Activated T-helper 9 cell treated with anti-CD3 and anti-CD28 coated beads, Interleukin-2, amount 50 U/mL, for 16 hours (primary cell): ENCODE measurements at regions not wholly inside any gene's neighbourhood (a gene's known extent, or its start where the extent isn't known, plus 50 kb on each side); places are given as distances from the start of the nearest gene placed in this dataset.

Experiments
- DNase-seq: peaks from one replicate; pipeline ENCODE4 v3.0.0-alpha.2; 2020; ENCODE audit warnings: low read depth

DNA sequence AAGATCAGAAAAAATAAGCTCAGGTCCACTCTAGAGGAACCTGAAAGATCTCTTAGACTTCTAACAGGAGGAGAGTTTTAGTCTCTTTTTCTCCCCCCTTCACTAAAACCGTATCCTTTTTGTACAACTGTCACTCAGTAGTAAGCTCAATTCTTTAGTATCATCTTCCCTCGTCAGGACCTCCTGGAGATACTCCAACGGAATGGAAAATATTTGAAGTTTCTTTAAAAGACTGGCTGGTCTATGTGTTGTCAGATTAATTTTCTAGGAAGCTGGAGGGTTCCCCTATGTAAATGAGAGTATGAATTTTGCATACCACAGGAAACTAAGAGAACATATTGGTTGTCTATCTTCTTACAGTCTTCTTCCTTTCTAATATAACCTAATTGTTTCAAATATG lies 747.7 kb upstream of the CBLB start:
- no peak for DNase-seq

DNA sequence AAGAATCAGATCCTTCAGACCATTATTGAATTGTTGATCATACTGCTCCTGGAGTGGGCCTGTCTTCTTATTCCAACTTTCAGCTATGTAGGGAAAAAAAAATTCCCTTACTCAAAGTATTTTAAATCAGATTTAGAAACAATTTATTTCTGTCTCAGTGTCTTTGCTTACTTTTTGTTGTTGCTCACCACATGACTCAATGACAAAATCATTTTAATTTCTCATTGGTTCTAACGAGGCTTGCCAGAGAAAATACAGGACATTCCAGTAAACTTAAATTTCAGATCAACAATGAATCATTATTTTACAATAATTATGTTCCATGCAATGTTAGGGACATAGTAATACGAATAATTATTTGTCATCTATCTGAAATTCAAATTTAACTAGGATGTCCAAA lies 748.5 kb upstream of the CBLB start:
- no peak for DNase-seq

DNA sequence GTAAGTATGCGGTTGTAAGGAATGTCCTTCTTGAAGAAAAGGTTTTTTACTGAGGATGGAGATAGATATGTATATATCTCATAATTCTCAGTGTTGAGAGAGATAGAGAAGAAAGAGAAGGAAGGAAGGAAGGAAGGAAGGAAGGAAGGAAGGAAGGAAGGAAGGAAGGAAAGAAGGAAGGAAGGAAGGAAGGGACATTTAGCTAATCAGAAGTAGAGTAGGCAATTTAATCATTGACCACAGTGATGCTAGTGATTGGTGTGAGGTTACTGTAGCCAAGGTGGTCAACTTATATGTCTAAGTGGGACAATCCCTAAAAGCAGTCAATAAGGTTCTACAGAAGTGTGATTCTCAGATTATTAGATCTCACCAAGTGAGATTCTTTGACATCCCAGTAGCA lies 751.8 kb upstream of the CBLB start:
- no peak for DNase-seq

DNA sequence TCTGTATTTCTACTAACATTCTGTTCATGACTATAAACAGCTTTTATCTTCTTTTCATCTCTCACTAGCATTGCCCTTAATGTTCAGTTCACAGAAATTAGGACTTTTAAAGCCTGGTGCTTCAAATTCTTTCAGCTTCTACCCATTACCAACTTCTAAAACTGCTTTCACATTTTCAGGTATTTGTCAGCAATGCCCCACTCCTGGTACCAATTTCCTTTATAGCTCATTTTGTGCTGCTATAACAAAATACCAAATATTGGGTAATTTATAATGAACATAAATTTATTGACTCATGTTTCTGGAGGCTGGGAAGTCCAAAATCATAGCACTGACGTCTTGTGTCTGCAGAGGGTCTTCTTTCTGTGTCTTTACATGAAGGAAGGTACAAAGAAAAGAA lies 753.1 kb upstream of the CCDC54 start:
- DNase-seq, result no peak

DNA sequence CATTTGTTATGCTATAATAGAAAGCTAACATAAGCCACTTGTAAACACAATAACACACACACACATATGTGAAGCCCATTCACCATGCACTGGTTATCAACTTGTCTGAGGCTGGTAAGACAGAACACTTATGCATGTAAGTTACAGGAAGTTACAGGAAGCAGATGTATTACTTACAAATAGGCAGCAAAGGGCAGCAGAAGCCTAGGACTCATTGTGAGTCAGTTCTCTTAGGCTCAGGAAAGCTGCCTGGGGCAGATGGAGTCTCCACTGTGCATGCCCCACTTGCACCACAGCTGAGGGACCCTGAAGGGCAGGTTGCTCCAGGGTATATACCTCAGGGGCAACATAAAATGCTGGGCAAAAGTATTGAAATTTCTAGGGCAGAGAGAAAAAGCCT lies 748.8 kb upstream of the CCDC54 start:
- DNase-seq, result no peak

DNA sequence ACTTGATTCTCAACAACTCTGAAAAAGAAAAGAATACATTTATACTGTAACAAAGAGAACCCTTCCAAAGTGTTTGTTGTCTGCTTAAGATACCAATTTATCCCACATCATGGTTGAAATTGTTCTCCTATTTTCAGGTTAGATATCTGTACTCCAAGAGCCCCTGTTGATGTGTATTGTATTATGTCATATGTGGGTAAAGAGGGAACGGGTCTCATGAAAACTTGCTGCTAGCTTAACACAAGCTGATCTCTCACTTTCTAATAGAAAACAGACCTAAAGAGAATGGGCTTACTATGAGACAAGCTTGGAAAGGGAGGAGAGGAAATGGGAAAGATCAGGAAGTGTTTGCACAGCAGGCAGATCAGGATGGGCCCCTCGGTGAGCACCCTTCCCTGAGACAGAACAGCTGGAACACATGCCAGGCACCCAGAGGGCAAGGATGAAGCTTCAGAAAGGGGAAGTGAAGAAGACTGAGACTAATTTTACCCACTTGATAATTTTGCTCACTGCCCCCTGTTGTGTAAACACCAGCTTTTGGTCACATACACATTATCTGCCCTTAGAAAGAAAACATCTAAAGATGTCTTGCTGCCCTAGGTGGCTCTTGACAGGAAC lies 747.9 kb upstream of the CCDC54 start:
- no peak for DNase-seq

DNA sequence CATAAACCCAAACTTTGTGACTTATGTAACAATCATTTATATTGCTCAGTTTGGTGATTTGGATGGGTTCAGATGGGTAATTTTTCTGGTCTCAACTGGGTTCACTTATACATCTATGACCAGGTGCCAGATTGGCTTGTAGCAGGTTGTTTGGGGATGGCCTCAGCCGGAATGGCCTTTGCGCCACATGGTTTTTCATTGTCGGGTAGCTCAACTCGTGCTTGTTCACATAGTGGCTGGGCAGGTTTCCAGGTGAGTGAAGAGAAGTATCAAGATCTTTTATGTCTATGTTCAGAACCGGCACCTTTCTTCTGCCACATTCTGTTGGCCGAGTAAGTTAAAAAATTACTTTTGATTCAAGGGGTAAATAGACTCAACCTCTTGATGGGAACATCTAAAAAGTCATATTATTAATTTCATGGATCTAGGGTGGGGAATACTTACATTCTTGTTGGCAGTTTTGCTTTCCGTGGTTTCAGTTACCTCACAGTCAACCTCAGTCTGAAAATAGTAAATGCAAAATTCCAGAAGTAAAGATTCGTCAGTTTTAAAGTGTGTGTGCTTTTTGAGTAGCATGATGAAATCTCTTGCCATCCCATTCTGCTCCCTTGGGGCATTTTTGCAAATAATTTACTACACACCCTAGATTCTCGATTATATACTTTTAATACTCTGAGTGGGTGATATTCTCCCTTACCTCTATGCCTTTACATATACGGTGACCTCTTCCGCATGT lies 745.7 kb upstream of the CCDC54 start:
- no peak for DNase-seq

DNA sequence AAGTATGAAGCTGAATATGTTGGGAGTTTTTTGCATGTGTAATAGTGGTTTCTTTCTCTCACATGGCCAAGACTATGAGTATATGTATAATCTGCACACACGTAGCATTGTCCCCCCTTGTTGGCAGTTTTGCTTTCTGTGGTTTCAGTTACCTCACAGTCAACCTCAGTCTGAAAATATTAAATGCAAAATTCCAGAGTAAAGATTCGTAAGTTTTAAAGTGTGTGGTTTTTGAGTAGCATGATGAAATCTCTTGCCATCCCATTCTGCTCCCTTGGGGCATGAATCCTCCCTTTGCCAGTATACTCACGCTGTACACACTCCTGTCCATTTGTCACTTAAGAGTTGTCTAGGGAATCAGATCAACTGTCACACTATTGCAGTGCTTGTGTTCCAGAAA lies 742.0 kb upstream of the CCDC54 start:
- no peak for DNase-seq

DNA sequence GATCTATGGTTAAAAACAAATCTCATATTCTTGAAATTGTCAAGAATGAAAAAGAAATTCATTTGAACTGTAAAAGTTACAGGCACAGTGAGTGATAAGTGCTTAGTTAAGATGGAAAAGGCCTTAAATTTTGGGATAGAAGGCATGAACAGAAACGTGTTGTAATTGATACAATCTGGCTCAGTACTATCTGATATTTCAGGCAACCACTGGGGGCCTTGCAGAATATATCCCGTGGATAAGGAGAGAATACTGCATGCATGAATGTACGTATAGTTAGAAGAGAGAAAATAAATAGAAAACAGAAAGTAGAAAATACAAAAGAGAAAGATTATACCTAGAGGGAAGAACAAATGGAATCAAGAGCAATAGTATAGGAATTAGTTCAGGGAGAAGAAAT lies 741.4 kb upstream of the CCDC54 start:
- no peak for DNase-seq

DNA sequence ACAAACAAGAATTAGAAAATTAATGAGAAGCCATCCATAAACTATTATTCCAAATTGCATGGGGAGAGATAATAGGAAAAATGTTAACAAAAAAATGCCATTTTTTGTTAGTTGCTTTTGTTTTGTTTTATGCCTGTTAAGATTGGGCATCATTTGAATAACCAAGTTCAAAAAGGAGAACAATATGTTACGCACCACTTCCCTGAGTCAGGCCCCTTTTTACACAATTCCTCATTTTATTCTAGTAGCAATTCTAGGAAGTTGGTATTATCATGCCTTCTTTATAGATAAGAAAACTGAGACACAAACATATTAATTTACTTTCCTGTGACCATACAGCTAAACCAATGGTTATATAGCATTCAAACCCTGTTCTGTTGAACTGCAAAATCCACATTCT lies 736.9 kb upstream of the CCDC54 start:
- DNase-seq, result no peak

DNA sequence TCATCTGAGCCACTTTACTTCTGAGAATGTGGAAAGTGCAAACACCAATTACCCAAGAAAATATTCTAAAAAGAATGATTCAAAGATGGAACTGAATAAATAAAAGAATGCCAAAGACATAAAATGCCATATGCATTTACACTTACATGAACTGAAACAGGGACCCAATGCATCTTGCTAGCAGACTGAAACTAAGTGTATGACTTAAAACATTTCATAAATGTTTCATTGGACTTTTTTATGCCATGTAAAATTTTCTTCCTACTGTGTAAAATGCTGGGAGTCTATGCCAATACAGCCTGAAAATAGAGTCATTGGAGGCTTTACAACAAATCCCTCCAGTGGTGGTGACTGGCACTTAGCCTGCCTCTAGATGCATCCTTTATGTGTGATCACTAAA lies 735.1 kb upstream of the CCDC54 start:
- DNase-seq, result no peak

DNA sequence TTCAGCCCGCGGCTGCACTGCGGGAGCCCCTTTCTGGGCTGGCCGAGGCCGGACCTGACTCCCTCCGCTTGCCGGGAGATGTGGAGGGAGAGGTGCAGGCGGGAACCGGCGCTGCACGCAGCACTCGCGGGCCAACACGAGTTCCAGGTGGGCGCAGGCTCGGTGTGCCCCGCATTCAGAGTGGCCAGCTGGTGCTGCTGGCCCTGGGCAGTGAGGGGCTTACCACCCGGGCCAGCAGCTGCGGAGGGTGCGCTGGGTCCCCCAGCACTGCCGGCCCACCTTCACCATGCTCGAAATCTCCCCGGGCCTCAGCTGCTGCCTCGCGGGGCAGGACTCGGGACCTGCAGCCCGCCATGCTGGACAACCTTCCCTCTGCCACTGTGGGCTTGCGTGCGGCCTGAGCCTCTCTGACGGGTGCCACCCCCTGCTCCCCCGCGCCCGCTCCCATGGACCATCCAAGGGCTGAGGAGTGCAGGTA lies 733.5 kb upstream of the CCDC54 start:
- no peak for DNase-seq

DNA sequence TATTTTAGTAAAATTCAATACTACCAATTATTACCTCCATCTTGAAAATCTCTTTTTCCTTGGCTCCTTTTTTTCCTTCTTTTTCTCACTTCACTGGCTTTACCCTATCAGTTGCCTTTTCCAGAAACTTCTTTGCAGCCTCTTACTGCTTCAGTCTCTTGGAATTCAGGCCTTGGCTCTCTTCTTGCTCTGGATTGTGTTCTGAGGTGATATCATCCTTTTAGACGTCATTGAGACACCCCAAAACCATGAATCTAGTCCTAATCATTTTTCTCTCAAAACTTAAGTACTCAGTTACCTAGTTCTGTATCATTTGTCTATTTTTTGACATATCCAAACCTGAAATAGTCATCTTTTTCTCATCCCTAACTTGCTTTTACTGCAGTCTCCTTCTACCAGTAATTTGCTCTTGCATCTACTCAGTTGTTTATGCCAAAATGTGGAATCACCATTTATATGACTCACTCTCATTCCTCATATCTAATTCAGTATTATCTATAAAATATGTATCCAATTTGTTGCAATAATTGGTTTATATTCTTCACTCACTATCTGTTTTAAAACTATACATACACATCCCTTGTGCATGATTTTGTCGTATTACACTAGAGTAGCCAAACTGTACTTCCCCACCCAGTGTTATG lies 703.2 kb upstream of the CCDC54 start:
- no peak for DNase-seq

DNA sequence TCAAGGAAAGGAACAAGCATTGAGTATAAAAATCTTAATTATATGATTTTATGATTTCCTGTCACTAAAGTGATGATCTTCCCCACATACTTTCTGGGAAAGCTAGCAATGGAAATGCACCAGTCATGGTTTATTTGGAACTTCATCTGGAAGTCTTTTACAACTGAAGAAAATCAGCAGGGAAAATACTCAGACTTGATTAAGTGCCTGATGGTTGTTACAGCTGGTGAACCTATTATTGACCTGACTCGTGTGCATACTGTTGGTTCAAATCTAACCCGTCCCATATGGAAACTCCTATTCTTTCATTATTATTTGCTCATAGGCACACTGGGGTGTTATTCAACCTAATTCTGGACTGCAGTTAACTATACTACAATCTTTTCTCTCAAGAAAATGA lies 701.8 kb upstream of the CCDC54 start:
- no peak for DNase-seq

DNA sequence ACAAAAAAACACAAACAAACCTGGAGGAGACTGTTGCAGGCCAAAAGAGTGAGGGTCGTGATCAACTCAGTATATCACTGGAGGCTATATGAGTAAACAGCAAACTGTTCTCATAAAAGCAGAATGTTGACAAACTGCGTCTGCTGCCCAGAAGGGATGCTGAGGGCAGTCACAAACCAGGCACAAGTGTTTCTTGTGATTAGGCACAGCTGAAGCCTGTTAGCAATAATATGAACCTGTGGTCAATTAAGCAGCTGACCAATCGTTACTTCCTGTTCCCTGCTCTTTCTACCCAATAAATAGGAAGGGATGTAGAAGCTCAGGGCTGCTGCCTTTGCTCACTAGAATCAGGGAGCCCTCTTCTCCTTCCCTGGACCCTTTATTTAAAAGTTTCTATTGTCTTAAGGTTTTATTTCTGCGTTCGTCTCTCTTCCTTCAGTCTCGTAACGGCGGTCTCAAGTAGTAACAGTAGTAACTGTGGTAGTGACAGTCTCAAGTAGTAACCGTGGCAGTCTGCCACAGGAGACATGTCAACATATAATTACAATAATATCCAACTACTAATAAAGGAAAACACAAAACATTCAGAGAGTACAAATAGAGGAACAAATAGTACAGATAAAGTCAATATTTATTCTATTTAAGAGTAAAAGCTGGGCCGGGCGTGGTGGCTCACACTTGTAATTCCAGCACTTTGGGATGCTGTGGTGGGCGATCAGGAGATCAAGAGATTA lies 698.4 kb upstream of the CCDC54 start:
- no peak for DNase-seq

DNA sequence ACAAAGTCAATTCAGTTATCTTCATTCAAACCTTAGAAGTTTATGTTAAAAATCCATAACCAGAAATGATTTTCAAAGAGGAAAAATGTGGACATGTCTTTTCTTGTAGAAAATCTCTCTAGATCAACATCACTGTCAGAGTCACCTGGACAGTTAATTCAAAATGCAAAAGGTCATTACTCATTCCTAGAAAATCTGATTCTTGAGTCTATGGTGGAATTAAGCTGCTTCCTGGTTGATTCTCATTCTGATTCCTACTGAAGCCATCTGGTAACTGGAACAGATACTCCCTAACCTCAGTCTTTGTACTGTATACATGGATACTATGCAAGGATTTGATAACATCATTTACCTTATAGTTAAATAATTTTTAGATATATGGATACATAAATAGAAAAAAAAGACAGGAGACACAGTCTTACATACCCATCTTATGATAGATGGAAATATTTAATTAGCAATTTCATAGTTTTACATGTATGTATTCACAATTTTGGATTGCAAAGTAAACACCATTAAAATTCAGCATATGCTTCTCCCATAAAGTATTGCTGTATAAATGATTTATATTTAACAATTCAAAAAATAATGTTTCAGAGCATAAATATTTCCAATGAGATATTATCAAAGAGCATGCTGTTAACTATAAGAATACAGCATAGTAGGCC lies 693.2 kb upstream of the CCDC54 start:
- no peak for DNase-seq

DNA sequence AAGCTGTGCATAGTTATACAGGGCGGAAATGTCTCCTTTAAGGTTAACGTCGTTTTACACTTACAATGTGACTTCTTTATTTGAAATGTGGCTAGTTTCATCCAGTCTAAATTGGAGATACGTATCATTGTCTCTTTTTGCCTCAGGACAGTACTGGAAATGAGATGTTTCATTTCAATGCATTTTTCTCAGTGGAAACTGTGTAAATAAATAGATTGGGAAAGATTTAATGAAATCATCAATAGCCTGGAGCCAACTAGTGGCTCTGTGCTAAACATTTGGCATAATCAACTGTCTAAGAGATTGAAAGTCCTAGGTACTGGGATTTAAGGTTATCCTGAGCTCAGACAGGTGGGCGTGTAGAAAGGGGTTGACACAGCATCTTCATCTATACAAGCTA lies 691.5 kb upstream of the CCDC54 start:
- DNase-seq, result no peak

DNA sequence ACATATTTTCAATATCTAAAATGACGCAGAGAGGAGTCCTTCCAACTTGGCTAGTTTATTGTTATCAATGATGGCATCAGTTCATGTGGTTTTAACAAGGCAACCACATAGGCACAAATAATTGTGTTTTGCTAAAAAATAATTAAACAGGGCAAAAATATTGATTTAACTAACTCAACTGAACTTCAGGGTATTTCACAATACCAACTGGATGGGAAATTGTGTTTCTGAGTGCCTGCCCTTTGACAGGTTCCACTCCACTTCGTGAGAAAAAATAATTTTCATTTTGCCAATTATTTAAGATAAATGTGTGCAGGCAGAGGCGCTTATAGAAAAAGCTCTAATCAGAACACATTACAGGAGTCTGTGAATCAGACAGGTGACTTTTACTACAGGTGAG lies 689.3 kb upstream of the CCDC54 start:
- DNase-seq, result no peak

DNA sequence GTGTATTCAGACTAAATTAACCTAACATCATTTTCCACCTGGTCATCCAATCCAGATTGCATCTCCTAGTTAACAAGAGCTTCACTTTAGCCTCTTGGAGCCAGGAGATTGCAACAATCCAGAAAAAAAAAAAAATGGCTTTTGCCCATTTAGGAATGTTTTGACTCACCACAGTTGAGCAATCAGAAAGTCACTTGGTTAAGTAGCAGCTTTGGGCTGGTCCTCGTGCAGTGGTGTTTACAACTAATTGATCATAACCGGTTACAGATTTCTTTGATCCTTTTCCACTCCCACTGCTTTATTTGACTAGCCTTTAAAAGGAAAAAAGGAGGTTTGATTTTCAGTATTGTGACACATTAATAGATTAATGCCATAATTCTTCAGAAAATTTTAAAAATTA lies 688.8 kb upstream of the CCDC54 start:
- no peak for DNase-seq

DNA sequence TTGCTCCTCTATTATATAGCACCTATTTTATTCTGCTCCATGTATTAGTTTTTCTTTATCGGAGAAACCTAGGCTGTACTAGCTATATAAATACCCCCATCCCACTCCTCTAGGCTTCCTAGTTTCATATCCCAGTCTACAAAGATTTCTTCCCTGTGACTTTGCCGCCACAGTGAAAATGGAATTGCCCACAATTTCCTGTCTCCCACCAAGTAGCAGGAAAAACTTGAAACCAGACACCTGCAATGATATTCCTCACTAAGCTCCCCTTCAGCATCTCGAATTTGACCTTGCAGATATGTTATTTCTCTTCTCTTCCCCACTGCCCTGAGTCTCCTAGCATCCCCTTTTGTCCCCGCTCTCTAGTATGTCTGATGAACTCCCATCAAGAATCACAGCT lies 685.8 kb upstream of the CCDC54 start:
- no peak for DNase-seq

DNA sequence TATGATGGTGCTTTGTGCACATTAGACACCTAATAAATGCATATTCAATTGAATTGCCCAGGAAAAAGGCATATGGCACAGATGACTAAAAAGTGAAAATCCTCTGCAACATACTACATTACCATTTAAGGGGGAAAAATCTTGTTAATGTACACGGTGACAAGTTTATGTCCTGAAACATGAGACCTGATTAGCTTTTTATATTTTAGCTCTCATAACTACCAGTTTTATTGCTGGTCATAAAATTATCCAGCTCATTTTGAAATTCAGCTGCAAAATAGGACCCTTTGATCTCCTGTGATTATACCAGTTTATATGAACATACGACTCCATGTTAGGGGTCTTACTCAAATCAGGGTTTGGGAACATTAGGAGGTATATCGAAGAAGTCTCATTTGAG lies 684.6 kb upstream of the CCDC54 start:
- no peak for DNase-seq

DNA sequence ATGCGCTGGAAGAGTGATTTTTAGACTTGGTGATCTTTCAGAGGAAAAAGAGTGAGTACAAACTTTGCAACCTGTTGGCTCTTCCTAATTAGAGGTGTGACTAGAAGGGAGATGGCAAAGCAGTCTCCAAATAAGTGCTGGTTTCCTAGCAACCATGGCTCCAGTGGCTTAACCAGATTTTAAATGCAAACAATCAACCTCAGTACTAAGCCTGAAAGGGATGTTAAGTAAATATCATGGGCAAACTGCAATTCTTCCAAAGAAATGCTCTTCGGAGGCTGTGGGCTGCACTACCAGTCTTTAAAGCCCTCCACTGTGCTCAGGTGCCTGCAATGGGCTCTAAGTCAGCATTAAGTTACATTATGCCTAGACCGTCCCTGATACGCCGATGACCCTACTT lies 678.1 kb upstream of the CCDC54 start:
- DNase-seq, result no peak
